DND-41 (cell line): ENCODE measurements at regions not wholly inside any gene's neighbourhood (a gene's known extent, or its start where the extent isn't known, plus 50 kb on each side); places are given as distances from the start of the nearest gene placed in this dataset.

ENCODE experiments used
- ATAC-seq: fragments of 200-7000 bp; cut with Tn5 transposase; 3 replicates; pipeline ENCODE4 v1.9.1; 2021; ENCODE audit warnings: low read depth; ENCODE audit not compliant: insufficient read depth
- DNase-seq: peaks from one replicate; pipeline ENCODE4 v3.0.0-alpha.2; 2020
- H2AFZ ChIP-seq: 2 replicates; pipeline ENCODE4 v1.6.0; 2012; ENCODE audit warnings: low read depth, low read length
- H3K27ac ChIP-seq: 2 replicates; pipeline ENCODE4 v1.5.1; 2012; ENCODE audit warnings: low read length, inconsistent platforms
- H3K27me3 ChIP-seq: fragments of 200-600 bp; sonication (generic); 2 replicates; pipeline ENCODE4 v1.6.0; 2012; ENCODE audit warnings: low read length, mild to moderate bottlenecking, inconsistent platforms; ENCODE audit not compliant: insufficient read depth, poor library complexity
- H3K36me3 ChIP-seq: 2 replicates; pipeline ENCODE4 v1.5.1; 2012; ENCODE audit warnings: low read length, inconsistent platforms; ENCODE audit not compliant: insufficient read depth
- H3K4me1 ChIP-seq: 2 replicates; pipeline ENCODE4 v1.5.1; 2012; ENCODE audit warnings: mild to moderate bottlenecking, low read length; ENCODE audit not compliant: insufficient read depth
- H3K4me2 ChIP-seq: 2 replicates; pipeline ENCODE4 v1.6.0; 2012; ENCODE audit warnings: mild to moderate bottlenecking, moderate library complexity, low read length, inconsistent platforms; ENCODE audit not compliant: insufficient read depth
- H3K4me3 ChIP-seq, 2 experiments: fragments of 200-600 bp in 1 of 2; shearing (Covaris generic) in 1 of 2; 2 replicates each; pipeline ENCODE4 v1.5.1; 2012 to 2016; ENCODE audit warnings: inconsistent platforms in 2 of 2, low read length in 2 of 2, mild to moderate bottlenecking in 2 of 2, low read depth in 1 of 2, moderate library complexity in 1 of 2
- H3K79me2 ChIP-seq: 2 replicates; pipeline ENCODE4 v1.6.0; 2012; ENCODE audit warnings: low read length, inconsistent platforms; ENCODE audit not compliant: insufficient read depth
- H3K9ac ChIP-seq: 2 replicates; pipeline ENCODE4 v1.6.0; 2012; ENCODE audit warnings: low read depth, mild to moderate bottlenecking, inconsistent platforms, low read length, moderate library complexity
- H3K9me3 ChIP-seq: 2 replicates; pipeline ENCODE4 v1.5.1; 2012; ENCODE audit warnings: low read length, moderate library complexity, mild to moderate bottlenecking, inconsistent platforms; ENCODE audit not compliant: insufficient read depth, severe bottlenecking
- H4K20me1 ChIP-seq: 2 replicates; pipeline ENCODE4 v1.6.0; 2012; ENCODE audit warnings: low read length; ENCODE audit not compliant: insufficient read depth
- EZH2 ChIP-seq: IDR thresholded peaks from 3 replicates; pipeline ENCODE4 v1.6.1; 2012; ENCODE audit warnings: borderline replicate concordance, low read depth, mild to moderate bottlenecking, moderate library complexity, low read length, inconsistent platforms; ENCODE audit not compliant: severe bottlenecking
- TF ChIP-seq, protein P1 (sequence below): IDR thresholded peaks from 2 replicates; pipeline ENCODE4 v1.5.1; 2012; ENCODE audit warnings: borderline replicate concordance, low read length, moderate library complexity, mild to moderate bottlenecking; ENCODE audit not compliant: poor library complexity, severe bottlenecking; ENCODE audit errors: extremely low read depth

DNA sequence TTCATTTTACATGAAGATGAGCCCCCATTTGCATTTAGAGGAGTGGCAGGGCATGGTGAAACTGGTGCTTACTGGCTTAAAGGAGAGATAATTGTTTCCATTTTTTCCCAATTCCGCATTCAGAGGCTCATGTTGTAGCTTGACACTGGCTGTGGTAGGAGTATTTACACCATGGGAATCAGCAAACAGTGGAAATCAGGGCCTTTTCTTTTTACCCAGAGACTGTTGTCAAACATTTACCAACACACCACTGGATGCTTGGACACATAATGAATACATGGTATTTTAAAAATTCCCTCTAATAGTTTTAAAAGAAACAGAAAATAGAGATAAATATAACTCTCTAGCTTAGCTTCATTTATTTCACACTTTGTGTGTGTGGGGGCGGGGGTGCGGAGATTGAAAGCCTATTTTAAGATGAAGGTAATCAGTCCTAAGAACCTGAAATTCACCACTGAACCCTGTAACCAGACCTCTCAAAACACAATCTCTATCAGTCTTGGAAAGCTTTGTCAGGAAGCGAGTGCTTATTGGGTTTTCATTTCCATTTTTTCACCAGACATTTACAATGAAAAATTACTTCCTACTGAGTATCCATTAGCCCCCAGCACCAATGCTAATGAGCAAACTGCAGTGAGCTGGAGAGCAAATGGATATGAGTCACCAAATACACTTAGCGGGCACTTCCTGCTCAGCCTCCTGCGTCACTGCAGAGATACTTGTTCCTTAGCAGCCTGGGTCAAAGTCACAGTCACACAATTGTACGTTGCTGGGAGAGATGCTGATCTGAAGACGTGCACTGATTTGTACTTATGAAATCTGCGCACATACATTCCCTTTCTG lies 532.0 kb downstream of the BCKDHB start:
- Histone ChIP-seq H3K27ac (no peak overlapping the region), H3K9ac (no peak overlapping the region), H3K27me3 (no peaks in the 10 kb centered on the region), H4K20me1 (no peaks in the 10 kb centered on the region), H2AFZ (no peak overlapping the region), H3K9me3 (no peaks in the 10 kb centered on the region), H3K4me3 (no peak overlapping the region), H3K36me3 (no peaks in the 10 kb centered on the region), H3K79me2 (no peaks in the 10 kb centered on the region), H3K4me1 (no peaks in the 10 kb centered on the region), H3K4me2 (no peak overlapping the region)
- ATAC-seq = peak; percentile 68
- TF ChIP-seq EZH2 = no peak
- TF ChIP-seq, protein P1, sequence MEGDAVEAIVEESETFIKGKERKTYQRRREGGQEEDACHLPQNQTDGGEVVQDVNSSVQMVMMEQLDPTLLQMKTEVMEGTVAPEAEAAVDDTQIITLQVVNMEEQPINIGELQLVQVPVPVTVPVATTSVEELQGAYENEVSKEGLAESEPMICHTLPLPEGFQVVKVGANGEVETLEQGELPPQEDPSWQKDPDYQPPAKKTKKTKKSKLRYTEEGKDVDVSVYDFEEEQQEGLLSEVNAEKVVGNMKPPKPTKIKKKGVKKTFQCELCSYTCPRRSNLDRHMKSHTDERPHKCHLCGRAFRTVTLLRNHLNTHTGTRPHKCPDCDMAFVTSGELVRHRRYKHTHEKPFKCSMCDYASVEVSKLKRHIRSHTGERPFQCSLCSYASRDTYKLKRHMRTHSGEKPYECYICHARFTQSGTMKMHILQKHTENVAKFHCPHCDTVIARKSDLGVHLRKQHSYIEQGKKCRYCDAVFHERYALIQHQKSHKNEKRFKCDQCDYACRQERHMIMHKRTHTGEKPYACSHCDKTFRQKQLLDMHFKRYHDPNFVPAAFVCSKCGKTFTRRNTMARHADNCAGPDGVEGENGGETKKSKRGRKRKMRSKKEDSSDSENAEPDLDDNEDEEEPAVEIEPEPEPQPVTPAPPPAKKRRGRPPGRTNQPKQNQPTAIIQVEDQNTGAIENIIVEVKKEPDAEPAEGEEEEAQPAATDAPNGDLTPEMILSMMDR = no peak
- DNase-seq = peak; percentile 10

DNA sequence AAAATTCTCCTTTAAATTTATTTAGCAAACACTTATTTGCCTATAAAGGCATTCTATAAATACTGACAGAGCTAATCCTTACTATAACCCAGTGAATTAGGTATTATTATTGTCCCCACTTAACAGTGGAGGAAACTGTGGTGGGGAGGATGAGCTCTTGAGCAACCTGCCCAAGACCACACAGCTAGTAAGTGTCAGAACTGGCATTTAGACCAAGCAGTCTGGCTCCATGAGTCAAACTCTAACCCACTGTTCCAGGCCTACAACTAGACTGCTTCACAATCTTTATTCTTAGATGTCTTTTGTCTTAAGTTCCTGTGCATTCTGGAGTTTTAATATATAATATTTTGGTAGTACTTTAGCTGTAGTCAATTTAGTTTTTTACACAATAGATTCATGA lies 530.8 kb downstream of the BCKDHB start:
- ATAC-seq = no peak
- H3K9ac ChIP-seq = no peak overlapping the region
- H3K9me3 ChIP-seq = no peaks in the 10 kb centered on the region
- H3K4me3 ChIP-seq = no peak overlapping the region
- no peaks in the 10 kb centered on the region for H3K36me3 ChIP-seq
- H3K27ac ChIP-seq = no peak overlapping the region
- no peak overlapping the region for H3K4me2 ChIP-seq
- H3K27me3 ChIP-seq = no peaks in the 10 kb centered on the region
- no peaks in the 10 kb centered on the region for H3K4me1 ChIP-seq
- no peaks in the 10 kb centered on the region for H3K79me2 ChIP-seq
- no peak for TF ChIP-seq EZH2
- TF ChIP-seq, protein P1 = no peak
- DNase-seq = no peak
- H2AFZ ChIP-seq = no peak overlapping the region
- H4K20me1 ChIP-seq = no peaks in the 10 kb centered on the region

DNA sequence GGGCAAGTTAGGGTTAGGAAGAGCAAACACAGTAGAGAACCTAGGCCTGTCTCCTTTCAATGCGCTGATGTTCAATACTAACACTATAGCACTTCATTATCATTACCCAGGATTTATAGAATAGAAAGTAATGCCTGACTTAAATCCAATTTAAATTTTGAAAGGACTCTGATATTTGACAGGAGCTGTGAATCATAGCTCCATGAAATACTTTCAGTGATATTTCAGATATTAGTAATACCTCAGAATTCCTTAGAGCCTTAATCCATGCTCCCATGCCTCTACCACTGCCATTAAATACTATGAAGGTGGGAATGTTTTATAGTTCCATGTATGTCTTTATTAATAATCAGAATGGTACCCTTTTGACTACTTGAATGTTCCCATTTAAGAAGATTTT lies 530.2 kb downstream of the BCKDHB start:
- H2AFZ ChIP-seq = no peak overlapping the region
- ATAC-seq (no peak), DNase-seq (no peak)
- H3K36me3 ChIP-seq = no peaks in the 10 kb centered on the region
- no peaks in the 10 kb centered on the region for H3K27me3 ChIP-seq
- no peaks in the 10 kb centered on the region for H4K20me1 ChIP-seq
- no peaks in the 10 kb centered on the region for H3K9me3 ChIP-seq
- no peak overlapping the region for H3K4me2 ChIP-seq
- H3K79me2 ChIP-seq = no peaks in the 10 kb centered on the region
- no peak overlapping the region for H3K27ac ChIP-seq
- H3K9ac ChIP-seq = no peak overlapping the region
- no peaks in the 10 kb centered on the region for H3K4me1 ChIP-seq
- TF ChIP-seq EZH2 = no peak
- no peak overlapping the region for H3K4me3 ChIP-seq

- no peak overlapping the region for H3K4me2 ChIP-seq
- TF ChIP-seq, protein P1 = no peak
- TF ChIP-seq EZH2 = no peak
- ATAC-seq (no peak), DNase-seq (no peak)
- no peaks in the 10 kb centered on the region for H3K9me3 ChIP-seq
- no peaks in the 10 kb centered on the region for H3K36me3 ChIP-seq
- H3K27me3 ChIP-seq = no peaks in the 10 kb centered on the region
- H3K4me1 ChIP-seq = no peaks in the 10 kb centered on the region
- H3K79me2 ChIP-seq = no peaks in the 10 kb centered on the region
- H3K27ac ChIP-seq = no peak overlapping the region
- H3K9ac ChIP-seq = no peak overlapping the region
- H4K20me1 ChIP-seq = no peaks in the 10 kb centered on the region
- no peak overlapping the region for H2AFZ ChIP-seq
- H3K4me3 ChIP-seq = no peak overlapping the region
These were observed 526.9 kb downstream of the BCKDHB start for GRCh38 chr6:80633412-80633811.
